Activated CD8-positive, alpha-beta memory T cell treated with anti-CD3 and anti-CD28 coated beads, Interleukin-2, amount 50 U/mL, for 24 hours (primary cell): ENCODE measurements at regions not wholly inside any gene's neighbourhood (a gene's known extent, or its start where the extent isn't known, plus 50 kb on each side); places are given as distances from the start of the nearest gene placed in this dataset.

Experiments
- DNase-seq: peaks from one replicate; pipeline ENCODE4 v3.0.0-alpha.2; 2020; ENCODE audit errors: extremely low read depth

DNA sequence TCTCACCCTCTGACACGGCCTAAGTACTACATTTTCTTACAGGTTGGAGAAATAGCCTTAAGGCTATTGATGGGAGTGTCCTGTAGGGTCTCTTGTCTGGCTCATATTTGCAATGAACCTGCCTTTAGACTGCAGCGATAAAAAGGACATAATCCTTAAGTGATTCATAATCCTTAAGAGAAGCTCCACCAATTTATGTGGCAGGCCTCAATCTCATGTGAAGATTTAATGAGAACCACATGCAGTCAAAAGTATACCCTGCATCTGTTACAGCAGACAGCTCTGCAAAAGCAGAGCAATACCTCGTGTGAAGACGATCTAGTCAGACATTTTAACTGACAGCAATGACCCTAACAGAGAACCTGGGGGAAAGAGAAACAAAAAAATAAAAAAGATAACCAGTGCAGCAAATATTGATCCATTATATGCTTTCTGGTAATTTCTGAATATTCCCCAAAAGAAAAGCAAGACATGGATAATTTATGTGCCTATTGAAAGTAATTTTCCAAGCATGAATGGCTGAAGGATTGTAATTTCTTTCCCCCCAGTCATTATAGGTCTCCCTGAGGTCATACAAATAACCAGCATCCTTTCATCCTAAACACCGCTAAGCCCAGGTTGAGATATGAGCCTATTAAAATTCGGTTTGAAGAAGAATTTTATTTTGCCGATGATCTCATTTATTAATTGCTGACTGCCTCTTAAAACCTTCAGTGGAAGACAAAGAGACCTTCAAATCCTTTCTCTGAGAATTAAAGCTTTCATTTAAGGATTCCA, 321.8 kb upstream of the NBEA start:
- no peak for DNase-seq

DNA sequence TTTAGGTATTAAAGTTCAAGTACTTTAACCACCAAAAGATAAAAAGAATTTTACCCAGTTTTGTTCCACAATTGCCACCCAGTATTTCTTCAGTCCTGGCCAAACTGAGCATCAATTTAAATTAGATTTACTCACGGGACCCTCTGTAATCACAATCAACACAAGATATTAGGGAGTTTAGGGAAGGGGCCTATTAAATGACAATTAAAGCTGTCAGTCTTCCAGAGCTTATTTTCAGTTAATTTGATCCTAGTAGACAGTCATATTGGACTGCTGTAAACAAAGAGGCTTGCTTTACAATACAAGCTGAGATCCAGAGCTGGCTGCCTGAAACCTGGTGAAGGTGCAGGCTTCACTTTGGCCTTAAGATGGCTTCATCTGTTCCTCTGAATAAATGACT, 321.2 kb upstream of the NBEA start:
- DNase-seq, result no peak

DNA sequence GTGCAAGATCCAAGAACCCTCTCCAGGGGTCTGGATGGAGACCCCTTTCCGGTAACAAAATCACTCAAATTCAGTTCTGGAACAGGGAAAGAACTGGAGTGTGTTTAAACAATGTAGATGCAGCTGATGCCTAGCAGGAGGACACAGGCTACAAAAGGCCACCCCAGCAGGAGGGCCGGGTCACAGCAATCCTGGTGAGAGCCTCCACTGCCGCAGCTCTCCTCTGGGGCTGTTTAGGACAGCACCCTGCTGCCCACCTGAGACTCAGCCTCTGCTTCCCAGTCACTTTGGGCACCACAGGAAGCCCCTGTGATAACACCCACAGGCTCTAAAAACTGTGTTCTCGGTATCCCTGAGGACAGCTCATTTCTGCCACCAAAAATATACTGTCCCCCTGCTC, 318.7 kb upstream of the NBEA start:
- DNase-seq, result no peak

DNA sequence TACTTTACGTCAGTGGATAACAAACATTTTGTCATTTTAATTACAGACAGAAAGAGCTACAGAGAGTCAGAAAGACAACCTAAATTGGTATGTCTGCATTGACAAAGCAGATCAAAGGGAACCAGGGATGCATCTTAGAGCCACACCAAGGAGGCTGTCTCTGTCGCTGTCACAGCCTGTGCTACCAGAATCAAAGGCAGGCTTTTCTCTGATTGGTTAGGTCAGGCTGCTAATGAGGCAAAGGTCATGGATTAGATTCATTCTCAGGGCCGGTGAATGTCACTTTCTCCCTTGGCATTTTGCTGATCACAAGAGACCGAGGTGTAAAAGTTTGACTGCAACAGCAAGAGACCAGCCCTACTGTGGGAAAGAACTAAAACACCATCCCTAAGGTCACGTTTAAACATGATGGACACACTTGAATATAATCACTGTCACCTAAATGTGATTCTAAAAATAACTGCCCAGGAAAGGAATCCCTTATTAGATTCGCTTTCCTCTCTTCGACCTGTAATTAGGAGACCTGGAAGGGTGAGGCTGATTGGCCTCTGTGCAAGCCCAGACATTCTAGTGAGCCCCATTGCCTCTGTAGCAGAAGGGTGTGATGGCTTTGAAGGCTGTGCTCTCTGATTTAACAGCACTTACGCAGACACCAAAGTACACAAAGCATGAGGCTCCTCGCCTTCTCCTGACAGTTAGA, 314.4 kb upstream of the NBEA start:
- no peak for DNase-seq

DNA sequence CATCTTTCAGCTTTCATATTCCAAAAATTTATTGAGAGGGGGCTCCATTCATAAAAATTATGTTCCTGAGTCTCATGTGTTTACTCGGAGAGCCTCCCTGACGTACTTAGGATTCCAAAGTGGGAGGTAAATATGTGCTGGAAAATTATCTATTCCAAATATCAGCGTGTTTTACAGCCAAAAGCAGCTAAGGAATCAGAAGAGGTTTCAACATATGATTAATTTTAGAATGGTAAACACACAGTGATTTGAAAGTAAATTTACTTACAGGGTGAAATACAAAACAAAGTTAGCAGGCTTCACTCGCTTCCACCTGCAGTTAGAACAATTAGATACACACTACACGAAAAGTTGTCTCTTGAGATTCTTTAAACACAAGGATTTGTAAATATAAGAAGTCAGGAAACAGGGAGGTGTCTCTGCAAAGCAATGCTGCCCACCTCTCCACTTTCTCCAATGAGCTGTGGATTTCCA, 313.8 kb upstream of the NBEA start:
- DNase-seq, result no peak

DNA sequence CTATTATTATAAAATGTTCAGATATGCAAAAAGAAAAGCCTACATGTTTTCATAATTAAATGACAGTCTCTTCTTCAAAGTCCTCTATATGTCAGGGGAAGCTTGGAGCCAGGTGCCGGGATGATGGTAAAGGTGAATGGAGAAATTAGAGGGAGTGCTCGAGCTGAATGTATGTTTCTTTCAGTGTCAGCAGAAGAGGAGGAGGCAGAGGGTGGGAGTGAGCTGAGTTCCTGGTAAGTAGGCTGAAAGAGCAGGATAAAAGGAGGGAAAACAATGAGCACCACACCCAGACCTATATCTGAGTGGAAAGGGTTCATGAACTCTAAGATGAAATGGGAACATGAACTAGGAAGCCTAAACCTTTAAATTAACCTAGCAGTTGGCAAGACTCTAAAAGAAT, 307.6 kb upstream of the NBEA start:
- DNase-seq, result no peak

DNA sequence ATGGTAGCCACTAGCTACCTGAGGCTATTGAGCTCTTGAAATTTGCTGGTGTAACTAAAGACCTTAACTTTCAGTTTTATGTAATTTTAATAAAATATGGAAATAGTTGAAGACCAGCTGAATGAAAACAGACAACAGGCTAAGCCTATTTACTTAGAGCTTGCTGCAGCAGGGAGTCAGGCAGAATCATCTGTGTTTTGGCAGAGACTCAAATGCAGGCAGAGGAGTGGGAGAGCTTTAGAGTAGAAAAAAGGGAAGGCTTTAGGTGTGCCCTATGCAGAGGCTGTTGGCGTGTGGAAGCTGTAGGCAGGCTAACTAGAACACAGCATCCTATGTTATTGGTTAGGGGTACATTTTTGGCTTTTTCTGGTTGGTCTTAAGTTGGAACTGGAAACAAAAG, 304.9 kb upstream of the NBEA start:
- DNase-seq, result no peak

DNA sequence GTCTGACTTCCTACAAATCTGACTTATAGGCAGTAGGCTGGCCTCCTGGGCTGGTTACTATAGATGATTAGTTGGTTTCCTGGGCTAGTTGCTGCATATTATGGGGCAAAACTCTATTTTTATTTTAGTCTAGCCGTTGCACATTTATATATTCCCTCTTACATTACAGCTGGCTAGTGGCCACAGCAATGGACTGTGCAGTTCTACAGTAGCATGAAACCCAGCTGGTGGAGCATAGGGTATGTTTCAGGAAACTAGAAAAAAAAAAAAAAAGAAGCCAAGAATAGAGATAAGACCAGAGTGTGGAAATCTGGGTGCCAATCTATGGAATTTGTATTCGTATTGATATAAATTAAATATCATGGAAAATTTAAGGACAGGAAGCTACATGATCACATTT, 304.4 kb upstream of the NBEA start:
- DNase-seq, result no peak

DNA sequence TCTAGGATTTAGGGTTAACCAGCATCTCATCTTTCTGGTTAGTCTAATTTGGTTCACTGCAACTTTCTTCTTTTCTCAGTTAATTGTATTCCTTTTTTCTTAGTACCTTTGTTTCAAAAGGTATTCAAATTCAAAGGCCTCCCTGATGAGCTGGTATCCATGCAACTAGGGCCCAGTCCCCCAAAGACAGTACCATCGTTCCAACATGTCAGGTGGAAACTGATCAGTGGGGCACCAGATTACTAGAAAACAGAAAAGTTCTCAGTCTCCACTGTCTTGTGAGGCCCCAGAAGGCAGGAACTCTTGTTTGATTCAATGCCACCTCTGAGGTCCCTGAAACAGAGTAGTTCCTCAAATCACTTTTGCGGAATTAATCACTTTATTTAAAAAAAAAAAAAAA, 303.2 kb upstream of the NBEA start:
- DNase-seq, result no peak

DNA sequence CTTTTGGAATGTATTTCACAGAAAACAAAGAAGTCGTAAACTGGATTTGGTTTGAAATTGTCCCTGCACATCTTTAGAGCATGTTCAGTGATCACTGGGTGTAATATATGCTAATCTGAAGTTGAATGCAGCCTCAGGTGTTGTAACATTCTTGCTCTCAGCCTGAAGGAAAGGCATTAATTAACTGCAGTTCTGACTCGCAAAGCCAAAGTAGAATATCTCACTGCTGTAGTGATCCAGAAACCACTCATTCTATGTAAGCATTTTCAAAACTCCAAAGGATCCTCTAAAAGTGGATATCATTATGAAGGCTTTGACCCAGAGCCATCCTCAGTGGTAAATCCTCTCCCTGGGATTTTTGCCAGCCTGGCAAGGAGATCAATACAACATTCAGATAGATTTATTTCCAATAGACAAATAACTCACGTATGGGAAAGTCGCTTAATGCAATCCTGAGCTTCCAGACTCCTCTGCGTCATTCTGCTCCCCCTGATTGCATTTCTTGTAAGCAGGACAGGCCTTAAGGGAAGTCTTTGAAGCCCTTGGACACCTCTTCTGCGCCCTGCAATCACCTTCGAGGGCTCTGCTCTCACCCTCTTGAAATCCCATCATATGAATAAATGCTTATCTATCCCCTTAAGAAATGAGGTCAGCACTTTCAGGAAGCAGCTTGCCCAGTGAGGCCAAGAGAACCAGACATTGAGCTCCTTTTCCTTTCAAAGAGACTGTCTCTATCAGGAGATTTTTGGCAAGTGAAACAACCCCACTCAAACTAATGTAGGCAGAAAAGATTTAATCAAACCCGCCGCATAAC, 301.7 kb upstream of the NBEA start:
- no peak for DNase-seq

DNA sequence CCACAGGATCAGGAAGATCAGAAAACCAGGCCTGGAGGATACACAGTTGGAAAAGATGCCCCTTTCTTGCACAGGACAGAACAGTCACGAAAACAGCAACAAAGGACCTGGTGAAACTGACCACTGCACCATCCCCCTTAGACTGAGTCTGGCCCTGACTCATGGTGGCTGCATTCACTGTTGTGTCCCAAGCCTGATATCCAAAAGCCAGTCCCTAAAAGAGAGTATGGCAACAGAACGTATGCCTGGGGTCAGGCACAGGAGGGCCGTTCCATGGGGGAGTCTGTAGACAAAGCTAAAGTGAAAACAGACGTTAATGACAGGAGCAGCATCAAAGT, 301.1 kb upstream of the NBEA start:
- no peak for DNase-seq

DNA sequence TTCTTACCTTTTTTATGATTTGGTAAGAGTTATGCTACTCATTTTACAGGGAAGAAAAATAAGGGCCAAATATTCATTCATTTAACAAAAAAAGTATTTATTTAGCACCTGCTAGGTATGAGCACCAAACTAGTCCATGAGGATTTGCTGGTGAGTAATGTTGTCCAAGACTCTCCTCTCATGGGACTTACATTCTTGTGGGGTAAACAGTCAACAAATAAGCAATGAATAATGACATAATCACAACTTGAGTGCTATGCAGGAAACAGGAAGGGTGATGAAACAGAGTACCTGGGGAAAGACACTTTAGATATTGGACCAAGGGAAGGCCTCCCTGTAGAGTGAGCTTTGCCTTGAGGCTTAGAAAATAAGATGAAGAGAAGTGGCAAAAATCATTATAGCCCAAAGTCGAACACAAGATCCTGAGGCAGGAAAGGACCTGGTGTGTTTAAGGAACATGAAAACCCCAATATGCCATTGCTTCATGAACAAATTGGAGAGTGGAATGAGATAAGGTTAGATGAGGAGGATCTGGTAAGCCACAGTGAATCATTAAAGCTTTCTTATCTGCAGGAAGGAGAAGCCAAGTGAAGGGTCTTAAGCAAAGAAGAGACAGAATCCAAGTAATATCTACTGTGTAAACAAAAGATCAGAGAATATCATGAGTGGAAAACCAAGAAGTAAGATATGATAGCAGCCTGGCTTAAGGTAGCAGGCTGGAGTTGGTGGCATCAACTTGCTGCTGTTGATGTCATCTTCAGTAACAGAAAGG, 294.5 kb upstream of the NBEA start:
- no peak for DNase-seq

DNA sequence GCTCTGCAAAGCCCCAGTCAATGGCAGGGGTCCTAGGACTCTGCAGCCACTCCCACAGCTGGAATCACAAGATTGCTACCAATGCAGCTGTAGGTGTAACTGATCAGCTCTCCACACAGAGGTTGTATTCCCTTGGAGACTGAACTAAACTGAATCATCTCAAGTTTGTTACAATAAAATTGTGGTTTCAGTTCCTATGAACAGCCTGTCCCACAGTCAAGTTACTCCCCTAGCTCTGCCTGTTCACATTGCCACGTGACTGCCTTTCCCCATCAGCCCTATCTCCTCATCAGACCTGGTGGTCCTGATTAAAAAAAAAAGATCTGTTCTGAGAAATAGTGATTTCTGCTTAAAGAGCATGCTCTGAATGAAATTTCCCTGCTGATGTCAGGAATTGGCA, 287.9 kb upstream of the NBEA start:
- no peak for DNase-seq

DNA sequence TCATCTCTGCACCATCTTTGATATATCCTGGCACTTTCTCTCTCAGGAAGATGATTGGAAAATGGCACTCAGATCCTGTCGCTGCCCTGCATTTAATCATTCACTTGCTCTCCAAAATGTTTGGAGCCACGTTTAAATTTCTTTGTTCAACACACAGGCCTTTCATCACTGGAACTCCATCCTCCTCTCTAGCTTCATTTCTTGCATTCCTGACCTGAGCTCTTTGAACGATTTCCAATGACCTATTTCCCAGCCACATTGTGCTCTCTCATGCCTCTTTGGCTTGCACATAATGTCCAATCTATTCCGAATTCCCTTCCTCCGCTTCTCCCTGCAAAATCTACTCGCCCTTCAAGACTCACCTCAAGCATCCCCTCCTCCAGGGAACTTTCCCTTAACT, 287.4 kb upstream of the NBEA start:
- DNase-seq, result no peak

DNA sequence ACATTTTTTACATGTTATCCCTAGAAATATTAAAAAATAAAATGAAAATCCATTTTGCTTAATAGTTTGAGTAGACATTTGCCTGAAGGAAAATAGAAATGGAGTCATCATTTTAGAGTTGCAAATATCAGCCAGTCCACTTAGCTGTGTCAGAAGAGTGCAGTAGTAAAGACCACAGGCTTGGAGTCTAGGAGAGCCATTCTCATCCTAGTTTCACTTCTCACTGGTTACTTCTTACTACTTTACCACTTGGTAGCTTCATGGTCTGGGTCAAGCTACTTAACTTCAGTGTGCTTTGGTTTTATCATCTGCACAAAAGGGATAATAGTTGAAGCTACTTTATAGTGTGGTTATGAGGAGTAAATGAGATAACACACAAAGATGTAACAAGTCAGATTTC, 286.5 kb upstream of the NBEA start:
- DNase-seq, result no peak

DNA sequence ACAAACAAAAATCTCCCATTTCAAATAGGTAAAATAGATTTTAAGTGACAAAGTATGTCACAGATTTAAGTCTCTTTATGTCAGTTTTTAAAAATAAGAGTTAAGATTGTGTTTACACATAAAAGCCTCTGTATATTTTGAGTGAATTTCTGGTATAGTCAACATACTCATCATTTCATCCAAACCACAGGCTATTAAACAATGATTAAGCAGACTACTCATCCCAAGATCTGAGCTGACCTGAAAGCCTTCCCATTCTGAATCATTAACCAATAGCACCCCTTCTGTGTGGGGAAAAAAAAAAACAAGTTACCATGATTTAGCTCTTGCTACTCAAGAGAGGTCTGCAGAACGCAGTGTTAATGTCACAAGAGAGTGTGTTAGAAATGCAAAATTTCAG, 284.4 kb upstream of the NBEA start:
- no peak for DNase-seq

DNA sequence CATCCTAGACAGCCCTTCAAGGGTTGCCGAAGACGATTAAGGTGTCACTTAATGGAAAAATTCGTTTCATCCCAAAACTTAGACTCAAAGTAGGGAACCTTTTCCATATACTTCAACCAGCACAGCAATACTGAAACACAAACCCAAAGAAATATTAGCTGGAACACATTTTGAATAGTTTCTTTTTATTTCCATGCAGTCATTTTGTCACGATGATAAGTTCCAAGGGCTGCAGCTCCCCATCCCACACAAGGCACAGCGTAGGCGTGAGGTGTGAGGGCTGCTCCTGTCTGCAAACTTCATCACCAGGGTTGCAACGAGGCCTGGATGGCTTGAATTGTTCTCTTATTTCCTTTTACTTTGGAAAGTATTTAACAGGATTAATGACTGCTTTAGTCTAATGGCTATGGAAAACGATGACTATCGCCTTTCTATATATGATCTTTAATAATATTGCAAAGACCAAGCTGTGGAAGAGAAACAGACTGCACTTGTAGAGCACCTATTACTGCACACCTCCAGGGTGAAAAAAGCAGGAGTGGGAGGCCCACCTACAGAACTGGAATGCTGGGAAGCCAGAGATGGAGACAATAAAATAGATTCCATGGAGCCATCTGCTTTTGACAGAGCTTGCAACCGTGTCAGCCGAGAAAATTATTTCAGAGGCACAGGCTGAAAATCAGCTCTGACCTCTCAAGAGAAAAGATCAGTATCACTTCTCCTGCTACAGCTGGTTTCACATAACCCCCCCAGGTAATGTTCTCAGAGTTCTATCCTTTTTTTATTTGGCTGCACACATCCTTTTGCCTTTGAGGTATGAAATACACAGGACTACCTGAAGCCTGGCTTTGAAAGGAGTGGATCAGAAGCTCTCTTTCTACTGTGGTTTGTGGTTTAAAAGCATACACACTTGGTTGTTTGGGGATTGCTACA, 274.5 kb upstream of the NBEA start:
- no peak for DNase-seq

DNA sequence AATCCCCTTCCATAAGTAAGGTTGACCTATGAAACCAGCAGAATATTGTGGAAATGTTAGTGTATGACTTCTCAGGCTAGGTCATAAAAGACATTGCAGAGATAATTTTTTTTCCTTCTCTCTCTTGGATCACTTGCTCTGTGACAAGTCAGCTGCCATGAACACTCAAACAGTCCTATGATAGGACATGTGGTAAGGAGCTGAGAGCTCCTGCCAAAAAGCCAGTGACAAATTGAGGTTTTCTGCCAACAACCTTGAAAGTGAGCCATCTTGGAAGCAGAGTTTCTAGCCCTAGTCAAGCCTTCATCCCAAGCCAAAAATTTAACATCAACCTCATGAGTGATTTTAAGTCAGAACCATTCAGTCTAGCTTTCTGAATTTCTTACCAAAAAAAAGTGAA, 270.9 kb upstream of the NBEA start:
- no peak for DNase-seq

DNA sequence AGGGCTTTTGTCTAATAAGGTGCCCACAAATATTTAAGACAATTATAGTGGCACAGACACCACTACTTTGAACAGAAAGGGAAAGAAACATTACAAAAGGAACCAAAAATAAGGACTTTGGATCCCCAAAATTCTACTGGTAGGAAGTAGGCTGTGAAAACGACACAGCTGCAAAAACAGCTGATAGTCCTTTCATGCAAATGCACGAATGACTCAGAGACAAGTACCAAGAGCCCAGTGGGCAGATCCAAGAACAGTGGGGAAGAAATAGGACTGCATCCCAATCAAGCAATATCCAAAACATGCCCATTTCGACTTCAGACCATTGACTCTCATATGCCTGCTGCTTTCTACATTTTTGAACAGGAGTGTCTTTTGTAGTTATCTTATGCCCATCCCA, 269.4 kb upstream of the NBEA start:
- no peak for DNase-seq

DNA sequence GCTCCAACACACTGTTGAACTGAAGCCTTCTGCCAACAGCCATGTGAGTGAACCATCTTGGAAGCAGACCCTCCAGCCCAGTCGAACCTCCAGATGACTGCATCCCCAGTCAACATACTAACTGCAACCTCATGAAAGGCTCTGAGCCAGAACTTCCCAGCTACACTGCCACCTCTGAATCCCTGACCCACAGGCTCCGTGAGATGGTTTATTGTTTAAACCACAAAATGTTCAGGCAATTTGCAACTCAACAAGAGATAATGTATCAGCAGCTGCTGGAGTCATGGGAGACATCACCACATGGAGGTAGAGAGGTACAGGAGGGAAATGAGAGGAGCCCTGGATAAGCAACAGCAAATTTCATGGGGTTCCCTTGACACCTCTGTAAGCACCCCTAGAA, 266.4 kb upstream of the NBEA start:
- no peak for DNase-seq

DNA sequence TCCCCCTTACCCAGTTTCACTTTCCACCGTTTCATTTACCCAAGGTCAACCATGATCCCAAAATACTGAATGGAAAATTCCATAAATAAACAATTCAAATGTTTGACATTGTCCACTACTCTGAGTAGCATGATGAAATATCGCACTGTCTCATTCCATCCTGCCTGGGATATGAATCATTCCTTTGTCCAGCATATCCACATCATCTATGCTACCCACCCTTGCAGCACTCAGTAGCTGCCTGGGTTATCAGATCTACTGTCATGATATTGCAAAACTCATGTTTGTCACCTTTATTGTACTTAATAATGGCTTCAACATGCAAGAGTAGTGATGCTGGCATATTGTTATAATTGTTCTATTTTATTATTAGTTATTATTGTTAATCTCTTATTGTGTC, 263.9 kb upstream of the NBEA start:
- no peak for DNase-seq
